ENCODE measurements at regions not wholly inside any gene's neighbourhood (a gene's known extent, or its start where the extent isn't known, plus 50 kb on each side); places are given as distances from the start of the nearest gene placed in this dataset.
"Not testable (repeated sequence)": the region's sequence is repeated elsewhere in the genome, so short reads cannot be mapped to it uniquely, and the experiment has no call there.

- Mint-ChIP-seq H3K4me3 (no peak overlapping the region), H3K36me3 (no peaks in the 10 kb centered on the region), H3K27ac (no peak overlapping the region), H3K9me3 (no peaks in the 10 kb centered on the region), H3K27me3 (no peaks in the 10 kb centered on the region), H3K4me1 (ENCODE audit: low read depth in 2 of 2) (no peaks in the 10 kb centered on the region)
- ATAC-seq (no peak), DNase-seq (ENCODE audit: low spot score) (no peak)
Observed at GRCh38 chr14:56351861-56352260, 227.7 kb upstream of the TMEM260 start.

GRCh38 chr14:56352999-56353398, 226.6 kb upstream of the TMEM260 start:
- ATAC-seq (no peak), DNase-seq (ENCODE audit: low spot score) (no peak)
- no peak overlapping the region for H3K4me3 Mint-ChIP-seq
- H3K27me3 Mint-ChIP-seq: no peaks in the 10 kb centered on the region
- H3K4me1 Mint-ChIP-seq (ENCODE audit: low read depth in 2 of 2): no peaks in the 10 kb centered on the region
- no peaks in the 10 kb centered on the region for H3K9me3 Mint-ChIP-seq
- no peak overlapping the region for H3K27ac Mint-ChIP-seq
- H3K36me3 Mint-ChIP-seq: no peaks in the 10 kb centered on the region

GRCh38 chr14:56357428-56357827, 222.2 kb upstream of the TMEM260 start:
- no peak overlapping the region for H3K4me3 Mint-ChIP-seq
- no peaks in the 10 kb centered on the region for H3K9me3 Mint-ChIP-seq
- ATAC-seq: no peak
- no peak overlapping the region for H3K27ac Mint-ChIP-seq
- H3K27me3 Mint-ChIP-seq: peaks cover under 1 to 2% of the 10 kb centered on the region in 2 donors
- no peaks in the 10 kb centered on the region for H3K4me1 Mint-ChIP-seq (ENCODE audit: low read depth in 2 of 2)
- DNase-seq (ENCODE audit: low spot score): no peak
- H3K36me3 Mint-ChIP-seq: peaks cover 2% of the 10 kb centered on the region

GRCh38 chr14:56358275-56358674, 221.3 kb upstream of the TMEM260 start:
- ATAC-seq (no peak), DNase-seq (ENCODE audit: low spot score) (no peak)
- Mint-ChIP-seq H3K27me3 (peaks cover 2 to 11% of the 10 kb centered on the region in 2 donors), H3K4me1 (ENCODE audit: low read depth in 2 of 2) (no peaks in the 10 kb centered on the region), H3K4me3 (no peak overlapping the region), H3K27ac (no peak overlapping the region), H3K36me3 (peaks cover 4% of the 10 kb centered on the region), H3K9me3 (no peaks in the 10 kb centered on the region)

- Mint-ChIP-seq H3K27me3 (peaks cover 2 to 16% of the 10 kb centered on the region in 2 donors), H3K4me1 (ENCODE audit: low read depth in 2 of 2) (no peaks in the 10 kb centered on the region), H3K27ac (no peak overlapping the region), H3K9me3 (no peaks in the 10 kb centered on the region), H3K36me3 (peaks cover 4% of the 10 kb centered on the region), H3K4me3 (no peak overlapping the region)
- ATAC-seq: peak; percentile 43
- DNase-seq (ENCODE audit: low spot score): no peak
Observed at GRCh38 chr14:56358851-56359614, 220.6 kb upstream of the TMEM260 start.

GRCh38 chr14:56365663-56366062, 213.9 kb upstream of the TMEM260 start:
- H3K4me3 Mint-ChIP-seq; DNase-seq (ENCODE audit: low spot score); H3K9me3 Mint-ChIP-seq; H3K27ac Mint-ChIP-seq; ATAC-seq; H3K4me1 Mint-ChIP-seq (ENCODE audit: low read depth in 2 of 2): not testable (repeated sequence)
- Mint-ChIP-seq H3K27me3 (peaks cover 2 to 32% of the 10 kb centered on the region in 2 donors), H3K36me3 (peaks cover 13% of the 10 kb centered on the region)

GRCh38 chr14:56367416-56367815, 212.2 kb upstream of the TMEM260 start:
- no peak for ATAC-seq
- H3K4me3 Mint-ChIP-seq: no peak overlapping the region
- H3K9me3 Mint-ChIP-seq: peaks cover 13% of the 10 kb centered on the region
- peaks cover 27% of the 10 kb centered on the region for H3K36me3 Mint-ChIP-seq
- H3K27me3 Mint-ChIP-seq: peaks cover 2 to 35% of the 10 kb centered on the region in 2 donors
- no peaks in the 10 kb centered on the region for H3K4me1 Mint-ChIP-seq (ENCODE audit: low read depth in 2 of 2)
- DNase-seq (ENCODE audit: low spot score): no peak
- no peak overlapping the region for H3K27ac Mint-ChIP-seq

GRCh38 chr14:56371737-56372136, 207.9 kb upstream of the TMEM260 start:
- DNase-seq (ENCODE audit: low spot score): no peak
- Mint-ChIP-seq H3K27ac (no peak overlapping the region), H3K4me1 (ENCODE audit: low read depth in 2 of 2) (no peaks in the 10 kb centered on the region), H3K4me3 (no peak overlapping the region), H3K36me3 (peaks cover 31% of the 10 kb centered on the region), H3K9me3 (peaks cover 21% of the 10 kb centered on the region), H3K27me3 (peaks cover 2 to 20% of the 10 kb centered on the region in 2 donors)
- ATAC-seq: no peak

GRCh38 chr14:56374421-56374820, 205.2 kb upstream of the TMEM260 start:
- no peak overlapping the region for H3K4me3 Mint-ChIP-seq
- H3K36me3 Mint-ChIP-seq: peaks cover 31% of the 10 kb centered on the region
- no peaks in the 10 kb centered on the region for H3K4me1 Mint-ChIP-seq (ENCODE audit: low read depth in 2 of 2)
- peaks cover 2 to 20% of the 10 kb centered on the region in 2 donors for H3K27me3 Mint-ChIP-seq
- no peak overlapping the region for H3K27ac Mint-ChIP-seq
- no peak for ATAC-seq
- no peak for DNase-seq (ENCODE audit: low spot score)
- peaks cover 21% of the 10 kb centered on the region for H3K9me3 Mint-ChIP-seq

GRCh38 chr14:56378046-56378445, 201.6 kb upstream of the TMEM260 start:
- H3K9me3 Mint-ChIP-seq: peaks cover 6% of the 10 kb centered on the region
- H3K4me3 Mint-ChIP-seq: no peak overlapping the region
- no peak for DNase-seq (ENCODE audit: low spot score)
- H3K27me3 Mint-ChIP-seq: peaks cover 2 to 3% of the 10 kb centered on the region in 2 donors
- no peak for ATAC-seq
- H3K36me3 Mint-ChIP-seq: peaks cover 5% of the 10 kb centered on the region
- H3K27ac Mint-ChIP-seq: no peak overlapping the region
- H3K4me1 Mint-ChIP-seq (ENCODE audit: low read depth in 2 of 2): no peaks in the 10 kb centered on the region

GRCh38 chr14:56378475-56378877, 201.1 kb upstream of the TMEM260 start:
- Mint-ChIP-seq H3K36me3 (peaks cover 1% of the 10 kb centered on the region), H3K4me1 (ENCODE audit: low read depth in 2 of 2) (no peaks in the 10 kb centered on the region), H3K27ac (no peak overlapping the region), H3K9me3 (peaks cover 5% of the 10 kb centered on the region), H3K4me3 (no peak overlapping the region), H3K27me3 (peaks cover 0 to 2% of the 10 kb centered on the region in 2 donors)
- DNase-seq (ENCODE audit: low spot score) (no peak), ATAC-seq (no peak)

- no peak overlapping the region for H3K27ac Mint-ChIP-seq
- no peaks in the 10 kb centered on the region for H3K4me1 Mint-ChIP-seq (ENCODE audit: low read depth in 2 of 2)
- no peak for ATAC-seq
Observed at GRCh38 chr14:56379956-56380355, 199.6 kb upstream of the TMEM260 start.

GRCh38 chr14:56386024-56386423, 193.6 kb upstream of the TMEM260 start:
- peaks cover 18% of the 10 kb centered on the region for H3K9me3 Mint-ChIP-seq
- peaks cover 33% of the 10 kb centered on the region for H3K36me3 Mint-ChIP-seq
- DNase-seq (ENCODE audit: low spot score) (no peak), ATAC-seq (no peak)
- no peak overlapping the region for H3K27ac Mint-ChIP-seq
- H3K27me3 Mint-ChIP-seq: peaks cover 3 to 15% of the 10 kb centered on the region in 2 donors
- H3K4me3 Mint-ChIP-seq: no peak overlapping the region
- H3K4me1 Mint-ChIP-seq (ENCODE audit: low read depth in 2 of 2): no peaks in the 10 kb centered on the region

More at GRCh38 chr14:56379956-56380355, 199.6 kb upstream of the TMEM260 start:
- Mint-ChIP-seq H3K36me3 (peaks cover 10% of the 10 kb centered on the region), H3K27me3 (peaks cover 0 to 1% of the 10 kb centered on the region in 2 donors), H3K4me3 (no peak overlapping the region), H3K9me3 (peaks cover 7% of the 10 kb centered on the region)
- no peak for DNase-seq (ENCODE audit: low spot score)

GRCh38 chr14:56390859-56391258, 188.7 kb upstream of the TMEM260 start:
- Mint-ChIP-seq H3K4me3 (no peak overlapping the region), H3K27me3 (peaks cover 0 to 13% of the 10 kb centered on the region in 2 donors), H3K27ac (no peak overlapping the region), H3K9me3 (peaks cover 8% of the 10 kb centered on the region), H3K36me3 (peaks cover 15% of the 10 kb centered on the region), H3K4me1 (ENCODE audit: low read depth in 2 of 2) (no peaks in the 10 kb centered on the region)
- DNase-seq (ENCODE audit: low spot score): no peak
- ATAC-seq: no peak

All from natural killer cell treated with Interleukin-12 subunit alpha and Interleukin-12 subunit beta and Interleukin-15 and Interleukin-18, amount 100 ng/mL, for 72 hours (primary cell).